Gastroesophageal sphincter (tissue), 4 donors: ENCODE measurements at regions not wholly inside any gene's neighbourhood (a gene's known extent, or its start where the extent isn't known, plus 50 kb on each side); places are given as distances from the start of the nearest gene placed in this dataset.

Experiments used
- ATAC-seq: fragments of 150-250 bp; one replicate; pipeline ENCODE4 v1.9.1; 2016; ENCODE audit warnings: mild to moderate bottlenecking, moderate library complexity
- H3K27ac ChIP-seq, 4 donors: fragments of 200-600 bp; sonication (generic) in 3 of 4; 1 replicate in 3 of 4; 2 replicates in 1 of 4; pipeline ENCODE4 v1.5.1; 2016 to 2019
- H3K27me3 ChIP-seq: fragments of 200-600 bp; sonication (generic); one replicate; pipeline ENCODE4 v1.5.1; 2019
- H3K36me3 ChIP-seq, 2 donors: fragments of 200-600 bp; sonication (generic); one replicate each; pipeline ENCODE4 v1.5.1; 2019; ENCODE audit warnings: control low read depth in 1 of 2
- H3K4me1 ChIP-seq, 3 donors: fragments of 200-600 bp; sonication (generic); 1 replicate in 2 of 3; 2 replicates in 1 of 3; pipeline ENCODE4 v1.5.1; 2016 to 2019; ENCODE audit warnings: control low read depth in 2 of 3
- H3K4me3 ChIP-seq, 2 donors: fragments of 200-600 bp; sonication (generic); one replicate each; pipeline ENCODE4 v1.5.1; 2019; ENCODE audit warnings: mild to moderate bottlenecking in 1 of 2, moderate library complexity in 1 of 2
- H3K9me3 ChIP-seq, 3 donors: fragments of 200-600 bp; sonication (generic); one replicate each; pipeline ENCODE4 v1.5.1; 2017 to 2019; ENCODE audit warnings: control low read depth in 2 of 3
- CTCF ChIP-seq, 4 experiments: fragments of 200-600 bp in 2 of 4; fragments of 450-650 bp in 2 of 4; sonication (generic) in 1 of 4; IDR thresholded peaks; one replicate each; pipeline ENCODE4 v1.5.1; 2017 to 2019; ENCODE audit warnings: antibody characterized with exemption in 4 of 4, mild to moderate bottlenecking in 2 of 4, moderate library complexity in 2 of 4
- EP300 ChIP-seq: sonication (generic); formaldehyde crosslinking; IDR thresholded peaks from one replicate; pipeline ENCODE4 v1.6.1; 2017; ENCODE audit warnings: antibody characterized with exemption, mild to moderate bottlenecking
- POLR2A ChIP-seq, 2 donors: fragments of 450-650 bp; IDR thresholded peaks; one replicate each; pipeline ENCODE4 v1.6.1; 2017; ENCODE audit warnings: antibody characterized with exemption in 2 of 2, mild to moderate bottlenecking in 2 of 2, moderate library complexity in 1 of 2
- POLR2AphosphoS5 ChIP-seq: sonication (generic); formaldehyde crosslinking; IDR thresholded peaks from one replicate; pipeline ENCODE4 v1.6.1; 2017; ENCODE audit warnings: antibody characterized with exemption
- WGBS, 2 donors: methylation state at CpG; one replicate each; pipeline ENCODE4 v1.1.5; 2018; ENCODE audit warnings: low coverage in 1 of 2; 5-methylcytosine and 5-hydroxymethylcytosine counted together

GRCh38 chr14:62455446-62455845 is 589.8 kb downstream of the KCNH5 start:
- 80 to 87% methylated on average over 3 of the region's 3 CpGs for WGBS, 2 donors
- TF ChIP-seq POLR2AphosphoS5: no peak
- TF ChIP-seq EP300: no peak
- no peak for TF ChIP-seq POLR2A (IDR thresholded peaks at IDR 0.05)
- TF ChIP-seq CTCF (IDR thresholded peaks at IDR 0.05): no peak
- Histone ChIP-seq H3K4me3 (no peak overlapping the region), H3K4me1 (no peaks in the 10 kb centered on the region), H3K9me3 (no peaks in the 10 kb centered on the region), H3K27ac (no peak overlapping the region), H3K27me3 (no peaks in the 10 kb centered on the region), H3K36me3 (no peaks in the 10 kb centered on the region)
- no peak for ATAC-seq

GRCh38 chr14:62462988-62463387 is 582.3 kb downstream of the KCNH5 start:
- TF ChIP-seq POLR2A (IDR thresholded peaks at IDR 0.05) (no peak), EP300 (no peak), POLR2AphosphoS5 (no peak), CTCF (IDR thresholded peaks at IDR 0.05) (no peak)
- H3K9me3 ChIP-seq: no peaks in the 10 kb centered on the region
- H3K4me3 ChIP-seq: no peak overlapping the region
- ATAC-seq: no peak
- H3K4me1 ChIP-seq: no peaks in the 10 kb centered on the region
- no peaks in the 10 kb centered on the region for H3K36me3 ChIP-seq
- H3K27me3 ChIP-seq: no peaks in the 10 kb centered on the region
- no peak overlapping the region for H3K27ac ChIP-seq
- WGBS, 2 donors: 85 to 88% methylated on average over 4 of the region's 4 CpGs

- WGBS, 2 donors: 100% methylated on average over 1 of the region's 1 CpG
Measured at GRCh38 chr14:62468946-62469345, 576.3 kb downstream of the KCNH5 start.

GRCh38 chr14:62470935-62471334 is 574.3 kb downstream of the KCNH5 start:
- Histone ChIP-seq H3K27me3 (no peaks in the 10 kb centered on the region), H3K36me3 (no peaks in the 10 kb centered on the region), H3K4me3 (no peak overlapping the region), H3K27ac (no peak overlapping the region), H3K9me3 (no peaks in the 10 kb centered on the region), H3K4me1 (no peaks in the 10 kb centered on the region)
- TF ChIP-seq POLR2A (IDR thresholded peaks at IDR 0.05) (no peak), POLR2AphosphoS5 (no peak), EP300 (no peak), CTCF (IDR thresholded peaks at IDR 0.05) (no peak)
- 73 to 88% methylated on average over 4 of the region's 4 CpGs for WGBS, 2 donors
- no peak for ATAC-seq

More at GRCh38 chr14:62468946-62469345, 576.3 kb downstream of the KCNH5 start:
- Histone ChIP-seq H3K4me3 (no peak overlapping the region), H3K9me3 (no peaks in the 10 kb centered on the region), H3K27me3 (no peaks in the 10 kb centered on the region), H3K36me3 (no peaks in the 10 kb centered on the region), H3K4me1 (no peaks in the 10 kb centered on the region), H3K27ac (no peak overlapping the region)
- ATAC-seq: no peak
- TF ChIP-seq POLR2A (IDR thresholded peaks at IDR 0.05) (no peak), EP300 (no peak), POLR2AphosphoS5 (no peak), CTCF (IDR thresholded peaks at IDR 0.05) (no peak)

GRCh38 chr14:62491146-62491545 is 554.1 kb downstream of the KCNH5 start:
- WGBS, 2 donors: 72 to 75% methylated on average over 1 of the region's 1 CpG
- no peaks in the 10 kb centered on the region for H3K36me3 ChIP-seq
- no peak for ATAC-seq
- H3K27me3 ChIP-seq: no peaks in the 10 kb centered on the region
- peaks cover 0 to 13% (median 0%) of the 10 kb centered on the region in 3 donors for H3K9me3 ChIP-seq
- no peaks in the 10 kb centered on the region for H3K4me1 ChIP-seq
- TF ChIP-seq EP300 (no peak), POLR2A (IDR thresholded peaks at IDR 0.05) (no peak), CTCF (IDR thresholded peaks at IDR 0.05) (no peak), POLR2AphosphoS5 (no peak)
- H3K27ac ChIP-seq: no peak overlapping the region
- no peak overlapping the region for H3K4me3 ChIP-seq
